ENCODE measurements at regions not wholly inside any gene's neighbourhood (a gene's known extent, or its start where the extent isn't known, plus 50 kb on each side); places are given as distances from the start of the nearest gene placed in this dataset.

DNA sequence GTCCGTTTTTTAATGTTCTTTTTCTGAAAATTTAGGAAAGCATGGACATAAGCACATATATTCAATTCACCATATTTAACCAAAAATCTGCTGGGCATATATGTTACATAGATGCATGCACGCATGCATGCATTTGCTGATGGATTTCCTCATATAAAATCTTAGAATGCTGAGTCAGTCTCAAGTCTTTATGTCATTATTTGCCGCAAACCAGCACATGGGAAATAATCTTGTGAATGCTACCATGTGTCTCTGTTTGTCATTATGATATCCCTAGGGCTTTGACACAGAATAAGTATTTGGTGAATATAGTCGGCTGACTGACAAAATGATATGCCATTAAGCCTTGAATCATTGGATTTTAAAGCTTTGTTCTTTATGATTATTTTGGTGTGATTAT, 776.5 kb downstream of the KCNT2 start:
- TF ChIP-seq, protein P1, sequence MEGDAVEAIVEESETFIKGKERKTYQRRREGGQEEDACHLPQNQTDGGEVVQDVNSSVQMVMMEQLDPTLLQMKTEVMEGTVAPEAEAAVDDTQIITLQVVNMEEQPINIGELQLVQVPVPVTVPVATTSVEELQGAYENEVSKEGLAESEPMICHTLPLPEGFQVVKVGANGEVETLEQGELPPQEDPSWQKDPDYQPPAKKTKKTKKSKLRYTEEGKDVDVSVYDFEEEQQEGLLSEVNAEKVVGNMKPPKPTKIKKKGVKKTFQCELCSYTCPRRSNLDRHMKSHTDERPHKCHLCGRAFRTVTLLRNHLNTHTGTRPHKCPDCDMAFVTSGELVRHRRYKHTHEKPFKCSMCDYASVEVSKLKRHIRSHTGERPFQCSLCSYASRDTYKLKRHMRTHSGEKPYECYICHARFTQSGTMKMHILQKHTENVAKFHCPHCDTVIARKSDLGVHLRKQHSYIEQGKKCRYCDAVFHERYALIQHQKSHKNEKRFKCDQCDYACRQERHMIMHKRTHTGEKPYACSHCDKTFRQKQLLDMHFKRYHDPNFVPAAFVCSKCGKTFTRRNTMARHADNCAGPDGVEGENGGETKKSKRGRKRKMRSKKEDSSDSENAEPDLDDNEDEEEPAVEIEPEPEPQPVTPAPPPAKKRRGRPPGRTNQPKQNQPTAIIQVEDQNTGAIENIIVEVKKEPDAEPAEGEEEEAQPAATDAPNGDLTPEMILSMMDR (IDR thresholded peaks at IDR 0.05 in 4 of 5, conservative IDR thresholded peaks at IDR 0.05 in 1 of 5): no peak
- TF ChIP-seq POLR2A (IDR thresholded peaks at IDR 0.05): no peak
